ENCODE measurements at regions not wholly inside any gene's neighbourhood (a gene's known extent, or its start where the extent isn't known, plus 50 kb on each side); places are given as distances from the start of the nearest gene placed in this dataset.

- dilution Hi-C loops (cut with MboI; ENCODE audit: extremely low pct_ligation_motif_present, low sequenced_read_pairs): no loop called here
- no peaks in the 10 kb centered on the region for H3K9me3 ChIP-seq (ENCODE audit: control insufficient read depth, low read depth, low read length)
- DNase-seq (ENCODE audit: low read depth, low spot score) (no peak), FAIRE-seq (peak; percentile 85)
- no peaks in the 10 kb centered on the region for H3K36me3 ChIP-seq (ENCODE audit: control insufficient read depth in 2 of 2, extremely low read depth in 1 of 2, insufficient read depth in 2 of 2, low read length in 2 of 2)
- no peaks in the 10 kb centered on the region for H4K20me1 ChIP-seq (ENCODE audit: control insufficient read depth, extremely low read depth, insufficient read depth, low read length)
- H3K4me3 ChIP-seq (ENCODE audit: control insufficient read depth in 2 of 3, extremely low read depth in 1 of 3, insufficient read depth in 2 of 3, low read depth in 1 of 3, low read length in 3 of 3): no peak overlapping the region
- H2AFZ ChIP-seq (ENCODE audit: control insufficient read depth, low read length): no peak overlapping the region
- no peak overlapping the region for H3K27ac ChIP-seq (ENCODE audit: control insufficient read depth, insufficient read depth, low read length)
- no peaks in the 10 kb centered on the region for H3K4me1 ChIP-seq (ENCODE audit: control insufficient read depth, extremely low read depth, insufficient read depth, low read length)
- TF ChIP-seq, protein P1, sequence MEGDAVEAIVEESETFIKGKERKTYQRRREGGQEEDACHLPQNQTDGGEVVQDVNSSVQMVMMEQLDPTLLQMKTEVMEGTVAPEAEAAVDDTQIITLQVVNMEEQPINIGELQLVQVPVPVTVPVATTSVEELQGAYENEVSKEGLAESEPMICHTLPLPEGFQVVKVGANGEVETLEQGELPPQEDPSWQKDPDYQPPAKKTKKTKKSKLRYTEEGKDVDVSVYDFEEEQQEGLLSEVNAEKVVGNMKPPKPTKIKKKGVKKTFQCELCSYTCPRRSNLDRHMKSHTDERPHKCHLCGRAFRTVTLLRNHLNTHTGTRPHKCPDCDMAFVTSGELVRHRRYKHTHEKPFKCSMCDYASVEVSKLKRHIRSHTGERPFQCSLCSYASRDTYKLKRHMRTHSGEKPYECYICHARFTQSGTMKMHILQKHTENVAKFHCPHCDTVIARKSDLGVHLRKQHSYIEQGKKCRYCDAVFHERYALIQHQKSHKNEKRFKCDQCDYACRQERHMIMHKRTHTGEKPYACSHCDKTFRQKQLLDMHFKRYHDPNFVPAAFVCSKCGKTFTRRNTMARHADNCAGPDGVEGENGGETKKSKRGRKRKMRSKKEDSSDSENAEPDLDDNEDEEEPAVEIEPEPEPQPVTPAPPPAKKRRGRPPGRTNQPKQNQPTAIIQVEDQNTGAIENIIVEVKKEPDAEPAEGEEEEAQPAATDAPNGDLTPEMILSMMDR (optimal IDR thresholded peaks at IDR 0.05 in 1 of 3, IDR thresholded peaks at IDR 0.05 in 1 of 3, conservative IDR thresholded peaks at IDR 0.05 in 1 of 3; ENCODE audit: extremely low read depth in 1 of 3, insufficient read depth in 2 of 3, low read length in 3 of 3): peak; percentile 31 to 46 (median 32)
- no peak for TF ChIP-seq EZH2 (IDR thresholded peaks at IDR 0.05; ENCODE audit: low read length)
- H3K4me2 ChIP-seq (ENCODE audit: control insufficient read depth, extremely low read depth, insufficient read depth, low read depth, low read length): no peak overlapping the region
- no peaks in the 10 kb centered on the region for H3K79me2 ChIP-seq (ENCODE audit: control insufficient read depth, insufficient read depth, low read length)
- H3K9ac ChIP-seq (ENCODE audit: control insufficient read depth, extremely low read depth, insufficient read depth, low read length): no peak overlapping the region
- H3K27me3 ChIP-seq (ENCODE audit: control insufficient read depth, extremely low read depth, insufficient read depth, low read length): peaks cover 8% of the 10 kb centered on the region
- no peaks in the 10 kb centered on the region for H3K9me1 ChIP-seq (ENCODE audit: control insufficient read depth, extremely low read depth, insufficient read depth, low read length)
Observed at GRCh38 chrX:15930585-15930984, 76.0 kb upstream of the AP1S2 start.

DNA sequence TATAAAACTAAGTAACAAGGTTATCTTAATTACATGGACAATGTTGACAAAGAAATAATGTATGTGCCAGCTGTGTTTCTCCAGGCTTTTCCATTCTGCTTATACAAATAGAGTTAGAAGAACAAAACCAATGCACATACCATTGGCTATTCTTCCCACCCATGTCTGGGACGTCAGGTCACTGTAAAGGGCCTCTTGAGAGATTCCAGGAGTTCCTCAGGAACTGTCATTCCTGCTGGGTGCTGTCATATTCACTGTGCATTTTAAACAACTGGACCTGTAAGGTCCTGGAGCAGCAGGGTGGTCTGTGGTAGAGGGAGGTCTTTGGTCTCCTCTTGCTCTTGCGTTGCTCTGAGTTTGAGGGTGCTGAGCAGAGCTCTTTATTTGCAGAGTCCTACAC lies 74.6 kb upstream of the AP1S2 start:
- no peaks in the 10 kb centered on the region for H3K79me2 ChIP-seq (ENCODE audit: control insufficient read depth, insufficient read depth, low read length)
- H3K9me3 ChIP-seq (ENCODE audit: control insufficient read depth, low read depth, low read length): no peaks in the 10 kb centered on the region
- no peaks in the 10 kb centered on the region for H4K20me1 ChIP-seq (ENCODE audit: control insufficient read depth, extremely low read depth, insufficient read depth, low read length)
- H3K36me3 ChIP-seq (ENCODE audit: control insufficient read depth in 2 of 2, extremely low read depth in 1 of 2, insufficient read depth in 2 of 2, low read length in 2 of 2): no peaks in the 10 kb centered on the region
- DNase-seq (ENCODE audit: low read depth, low spot score): no peak
- peaks cover 8% of the 10 kb centered on the region for H3K27me3 ChIP-seq (ENCODE audit: control insufficient read depth, extremely low read depth, insufficient read depth, low read length)
- H3K4me1 ChIP-seq (ENCODE audit: control insufficient read depth, extremely low read depth, insufficient read depth, low read length): no peaks in the 10 kb centered on the region
- H3K27ac ChIP-seq (ENCODE audit: control insufficient read depth, insufficient read depth, low read length): no peak overlapping the region
- dilution Hi-C loops (cut with MboI; ENCODE audit: extremely low pct_ligation_motif_present, low sequenced_read_pairs): no loop called here
- H3K4me2 ChIP-seq (ENCODE audit: control insufficient read depth, extremely low read depth, insufficient read depth, low read depth, low read length): no peak overlapping the region
- no peak for TF ChIP-seq EZH2 (IDR thresholded peaks at IDR 0.05; ENCODE audit: low read length)
- TF ChIP-seq, protein P1 (optimal IDR thresholded peaks at IDR 0.05 in 1 of 3, IDR thresholded peaks at IDR 0.05 in 1 of 3, conservative IDR thresholded peaks at IDR 0.05 in 1 of 3; ENCODE audit: extremely low read depth in 1 of 3, insufficient read depth in 2 of 3, low read length in 3 of 3): no peak
- no peak for FAIRE-seq
- H3K9ac ChIP-seq (ENCODE audit: control insufficient read depth, extremely low read depth, insufficient read depth, low read length): no peak overlapping the region
- H3K4me3 ChIP-seq (ENCODE audit: control insufficient read depth in 2 of 3, extremely low read depth in 1 of 3, insufficient read depth in 2 of 3, low read depth in 1 of 3, low read length in 3 of 3): no peak overlapping the region
- H2AFZ ChIP-seq (ENCODE audit: control insufficient read depth, low read length): no peak overlapping the region
- no peaks in the 10 kb centered on the region for H3K9me1 ChIP-seq (ENCODE audit: control insufficient read depth, extremely low read depth, insufficient read depth, low read length)

Measured in keratinocyte (primary cell).